ENCODE measurements at regions not wholly inside any gene's neighbourhood (a gene's known extent, or its start where the extent isn't known, plus 50 kb on each side); places are given as distances from the start of the nearest gene placed in this dataset.

DNA sequence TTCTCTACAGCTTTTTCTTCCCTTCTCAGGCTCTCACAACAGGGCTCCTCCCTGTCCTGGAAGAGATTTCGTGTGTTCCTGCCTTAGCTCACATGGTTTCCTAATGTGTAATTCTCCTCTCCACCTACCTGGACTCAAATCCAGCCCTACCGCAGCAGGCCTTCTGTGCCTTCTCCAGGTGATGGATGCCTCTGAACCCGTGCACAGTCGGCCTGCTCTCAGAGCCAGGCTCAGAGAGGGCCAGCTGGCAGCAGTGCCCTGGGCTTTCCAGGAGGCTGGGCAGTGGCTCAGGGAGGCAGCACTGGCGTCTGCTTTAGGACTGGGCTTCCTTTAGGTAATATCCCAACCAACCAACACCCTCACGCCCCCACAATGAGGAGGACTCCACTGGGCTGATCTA is 123.2 kb upstream of the TMC3 start:
- no peaks in the 10 kb centered on the region for H3K9me3 ChIP-seq (ENCODE audit: control insufficient read depth in 2 of 3, insufficient read depth in 1 of 3, low read length in 3 of 3)
- no peak for FAIRE-seq
- no peaks in the 10 kb centered on the region for H3K4me1 ChIP-seq (ENCODE audit: control insufficient read depth in 2 of 3, insufficient read depth in 2 of 3, low read depth in 1 of 3, low read length in 3 of 3)
- no peak overlapping the region for H3K4me3 ChIP-seq (ENCODE audit: low read length in 3 of 3)
- no peak overlapping the region for H3K27ac ChIP-seq (ENCODE audit: low read depth in 2 of 2, low read length in 2 of 2)
- H3K27me3 ChIP-seq (ENCODE audit: control insufficient read depth, insufficient read depth, low read length), result no peaks in the 10 kb centered on the region
- no peaks in the 10 kb centered on the region for H3K36me3 ChIP-seq (ENCODE audit: control insufficient read depth in 2 of 3, insufficient read depth in 3 of 3, low read length in 3 of 3)
- TF ChIP-seq, protein P1, sequence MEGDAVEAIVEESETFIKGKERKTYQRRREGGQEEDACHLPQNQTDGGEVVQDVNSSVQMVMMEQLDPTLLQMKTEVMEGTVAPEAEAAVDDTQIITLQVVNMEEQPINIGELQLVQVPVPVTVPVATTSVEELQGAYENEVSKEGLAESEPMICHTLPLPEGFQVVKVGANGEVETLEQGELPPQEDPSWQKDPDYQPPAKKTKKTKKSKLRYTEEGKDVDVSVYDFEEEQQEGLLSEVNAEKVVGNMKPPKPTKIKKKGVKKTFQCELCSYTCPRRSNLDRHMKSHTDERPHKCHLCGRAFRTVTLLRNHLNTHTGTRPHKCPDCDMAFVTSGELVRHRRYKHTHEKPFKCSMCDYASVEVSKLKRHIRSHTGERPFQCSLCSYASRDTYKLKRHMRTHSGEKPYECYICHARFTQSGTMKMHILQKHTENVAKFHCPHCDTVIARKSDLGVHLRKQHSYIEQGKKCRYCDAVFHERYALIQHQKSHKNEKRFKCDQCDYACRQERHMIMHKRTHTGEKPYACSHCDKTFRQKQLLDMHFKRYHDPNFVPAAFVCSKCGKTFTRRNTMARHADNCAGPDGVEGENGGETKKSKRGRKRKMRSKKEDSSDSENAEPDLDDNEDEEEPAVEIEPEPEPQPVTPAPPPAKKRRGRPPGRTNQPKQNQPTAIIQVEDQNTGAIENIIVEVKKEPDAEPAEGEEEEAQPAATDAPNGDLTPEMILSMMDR (IDR thresholded peaks at IDR 0.05; ENCODE audit: borderline replicate concordance, extremely low read depth, insufficient read depth), result no peak
- intact Hi-C loops (cut with DNase I), result no loop called here
- no peak overlapping the region for H3K9ac ChIP-seq (ENCODE audit: low read length in 3 of 3)
- DNase-seq, result no peak

DNA sequence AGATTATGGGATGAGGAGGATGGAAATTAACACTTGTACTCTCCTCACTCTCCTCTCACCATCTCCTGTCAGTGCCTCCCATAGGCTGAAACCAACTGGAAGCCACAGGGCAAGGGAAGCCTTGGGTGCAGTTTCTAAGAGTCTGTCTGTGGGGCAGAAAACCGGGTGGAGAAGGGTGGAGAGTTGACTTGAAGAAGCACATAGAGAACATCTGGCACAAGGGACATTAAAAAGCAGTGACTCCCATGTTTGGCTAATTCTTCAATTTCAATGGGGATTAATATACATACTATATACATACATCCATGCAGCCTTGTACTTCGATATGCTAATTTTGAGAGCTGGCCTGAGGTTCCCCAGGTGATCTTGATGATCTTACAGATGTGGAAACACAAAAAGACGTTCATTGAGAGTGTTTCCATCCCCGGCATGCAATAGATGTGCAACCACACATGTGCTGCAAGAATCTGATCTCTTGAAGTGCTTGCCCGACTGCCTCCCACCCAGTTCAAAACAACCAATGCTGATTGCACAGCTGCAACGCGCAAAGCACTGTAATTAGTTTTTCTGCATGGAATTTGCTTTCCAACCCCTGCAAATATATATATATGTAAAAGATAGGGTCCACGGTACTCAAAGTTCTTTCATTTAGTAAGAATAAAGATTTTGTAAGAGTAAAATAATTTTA is 121.9 kb upstream of the TMC3 start:
- H3K9me3 ChIP-seq (ENCODE audit: control insufficient read depth in 2 of 3, insufficient read depth in 1 of 3, low read length in 3 of 3), result no peaks in the 10 kb centered on the region
- no peaks in the 10 kb centered on the region for H3K36me3 ChIP-seq (ENCODE audit: control insufficient read depth in 2 of 3, insufficient read depth in 3 of 3, low read length in 3 of 3)
- no peak overlapping the region for H3K4me3 ChIP-seq (ENCODE audit: low read length in 3 of 3)
- FAIRE-seq (no peak), DNase-seq (no peak)
- no peak overlapping the region for H3K9ac ChIP-seq (ENCODE audit: low read length in 3 of 3)
- intact Hi-C loops (cut with DNase I), result no loop called here
- no peaks in the 10 kb centered on the region for H3K4me1 ChIP-seq (ENCODE audit: control insufficient read depth in 2 of 3, insufficient read depth in 2 of 3, low read depth in 1 of 3, low read length in 3 of 3)
- no peak overlapping the region for H3K27ac ChIP-seq (ENCODE audit: low read depth in 2 of 2, low read length in 2 of 2)
- no peaks in the 10 kb centered on the region for H3K27me3 ChIP-seq (ENCODE audit: control insufficient read depth, insufficient read depth, low read length)
- TF ChIP-seq, protein P1 (IDR thresholded peaks at IDR 0.05; ENCODE audit: borderline replicate concordance, extremely low read depth, insufficient read depth), result no peak

DNA sequence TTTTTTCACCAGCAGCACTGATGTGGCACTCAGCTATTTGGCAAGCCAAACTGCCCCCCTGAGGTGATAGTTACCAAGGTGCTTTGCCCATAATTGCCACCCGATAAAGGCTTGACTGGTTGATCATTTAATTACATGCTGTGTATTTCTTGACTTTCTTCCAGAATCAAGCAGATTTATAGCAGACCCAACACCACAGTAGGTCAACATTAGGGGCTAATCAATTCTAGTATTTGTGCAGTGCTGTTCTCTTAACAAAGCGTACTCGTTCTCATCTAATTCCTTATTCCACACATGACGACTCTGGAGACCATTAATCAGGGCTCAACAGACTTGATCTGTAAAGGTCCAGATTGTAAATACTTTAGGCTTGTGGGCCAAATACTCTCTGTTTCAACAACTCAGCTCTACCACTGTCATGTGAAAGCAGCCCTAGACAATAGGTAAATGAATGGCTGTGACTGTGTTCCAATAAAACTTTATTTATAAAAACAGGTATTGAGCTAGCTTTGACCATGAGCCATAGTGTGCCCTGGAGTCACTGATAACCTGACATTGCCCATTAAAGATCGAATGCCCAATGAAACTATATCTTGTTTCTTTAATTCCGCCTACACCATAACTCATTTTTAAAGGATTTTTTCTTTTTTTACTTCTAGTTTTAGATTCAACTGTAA is 119.1 kb upstream of the TMC3 start:
- no peak for FAIRE-seq

More for the DNA sequence above, 119.1 kb upstream of the TMC3 start:
- no peak overlapping the region for H3K27ac ChIP-seq (ENCODE audit: low read depth in 2 of 2, low read length in 2 of 2)
- no peak for DNase-seq
- intact Hi-C loops (cut with DNase I), result no loop called here
- H3K27me3 ChIP-seq (ENCODE audit: control insufficient read depth, insufficient read depth, low read length), result no peaks in the 10 kb centered on the region
- no peak overlapping the region for H3K9ac ChIP-seq (ENCODE audit: low read length in 3 of 3)
- H3K36me3 ChIP-seq (ENCODE audit: control insufficient read depth in 2 of 3, insufficient read depth in 3 of 3, low read length in 3 of 3), result no peaks in the 10 kb centered on the region
- TF ChIP-seq, protein P1 (IDR thresholded peaks at IDR 0.05; ENCODE audit: borderline replicate concordance, extremely low read depth, insufficient read depth), result no peak
- H3K9me3 ChIP-seq (ENCODE audit: control insufficient read depth in 2 of 3, insufficient read depth in 1 of 3, low read length in 3 of 3), result no peaks in the 10 kb centered on the region
- no peak overlapping the region for H3K4me3 ChIP-seq (ENCODE audit: low read length in 3 of 3)
- no peaks in the 10 kb centered on the region for H3K4me1 ChIP-seq (ENCODE audit: control insufficient read depth in 2 of 3, insufficient read depth in 2 of 3, low read depth in 1 of 3, low read length in 3 of 3)

All from kidney (tissue), 13 donors.